GM18867 (cell line): ENCODE measurements at regions not wholly inside any gene's neighbourhood (a gene's known extent, or its start where the extent isn't known, plus 50 kb on each side); places are given as distances from the start of the nearest gene placed in this dataset.

ENCODE experiments used
- ATAC-seq: cut with Tn5 transposase; IDR thresholded peaks from one replicate; pipeline ENCODE4 v1.9.1; 2021; ENCODE audit warnings: mild to moderate bottlenecking, moderate library complexity; ENCODE audit not compliant: unreplicated experiment

DNA sequence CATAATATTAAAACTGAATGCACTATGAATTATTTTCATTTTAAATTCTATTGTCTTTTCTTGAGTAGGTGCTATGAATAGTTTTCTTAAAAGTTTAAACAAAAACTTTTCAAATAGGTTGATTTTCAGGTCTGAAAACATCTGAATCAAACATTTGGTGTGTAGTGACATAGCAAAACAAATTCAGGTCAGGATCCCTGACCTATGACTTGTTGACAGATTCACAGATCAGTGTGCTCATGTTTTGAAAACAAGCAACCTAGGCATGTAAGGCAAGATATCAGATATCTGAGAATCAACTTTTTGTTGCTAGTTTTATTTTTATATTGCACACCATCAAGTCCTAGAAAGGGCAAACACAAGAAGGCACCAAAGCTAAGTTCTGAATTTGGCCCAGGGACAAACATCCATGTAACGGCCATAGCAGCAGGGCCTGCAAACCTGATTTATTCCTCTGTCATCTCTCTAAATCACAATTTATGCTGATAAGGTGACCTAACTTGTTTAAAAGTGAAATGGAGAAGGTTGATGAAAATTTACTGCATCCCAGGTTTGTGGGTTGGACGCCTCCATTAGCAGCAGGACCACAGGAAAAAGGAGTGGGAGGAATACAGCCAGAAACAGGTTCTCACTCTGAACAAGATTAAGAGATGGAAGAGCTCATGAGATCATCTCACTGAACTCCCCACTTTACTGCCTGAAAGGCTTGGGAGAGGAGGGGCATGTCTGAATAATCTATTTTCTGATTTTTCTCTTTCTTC lies 337.7 kb downstream of the KCNRG start:
- ATAC-seq = no peak

DNA sequence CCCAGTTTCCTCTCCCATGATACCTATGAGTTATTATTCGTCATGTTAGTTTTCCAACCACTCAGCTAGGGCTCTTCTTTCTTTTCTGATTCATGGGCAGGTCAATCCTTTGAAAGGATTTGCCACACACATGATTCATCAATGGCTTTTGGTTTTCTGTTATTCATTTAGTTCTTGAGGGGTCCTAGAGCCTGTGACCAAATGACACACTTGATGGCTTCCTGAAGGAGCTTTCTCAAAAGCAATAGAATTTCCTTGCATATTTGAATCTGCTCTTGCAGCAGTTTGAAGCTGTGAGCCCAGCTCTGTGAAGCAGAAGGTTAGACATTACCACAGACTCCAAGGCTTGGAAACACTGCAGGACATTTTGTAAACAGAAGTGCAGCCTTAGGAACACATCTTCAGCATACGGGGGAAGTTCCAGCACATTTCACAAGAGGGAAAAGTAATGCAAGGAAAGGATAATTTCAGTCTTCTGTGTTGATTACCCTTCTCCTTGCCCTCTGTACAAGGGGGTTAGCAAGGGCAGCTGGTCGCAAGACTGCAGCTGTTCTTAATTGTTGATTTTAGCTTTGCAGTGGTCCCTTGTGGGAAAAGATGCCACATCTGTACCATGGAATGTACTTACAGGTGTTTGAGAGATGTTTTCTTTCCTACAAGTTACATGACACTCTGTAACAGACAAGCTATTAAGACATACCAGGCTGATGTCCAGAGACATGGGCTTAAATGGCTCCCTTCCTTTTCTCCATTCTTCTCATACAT lies 338.6 kb downstream of the KCNRG start:
- ATAC-seq = no peak

DNA sequence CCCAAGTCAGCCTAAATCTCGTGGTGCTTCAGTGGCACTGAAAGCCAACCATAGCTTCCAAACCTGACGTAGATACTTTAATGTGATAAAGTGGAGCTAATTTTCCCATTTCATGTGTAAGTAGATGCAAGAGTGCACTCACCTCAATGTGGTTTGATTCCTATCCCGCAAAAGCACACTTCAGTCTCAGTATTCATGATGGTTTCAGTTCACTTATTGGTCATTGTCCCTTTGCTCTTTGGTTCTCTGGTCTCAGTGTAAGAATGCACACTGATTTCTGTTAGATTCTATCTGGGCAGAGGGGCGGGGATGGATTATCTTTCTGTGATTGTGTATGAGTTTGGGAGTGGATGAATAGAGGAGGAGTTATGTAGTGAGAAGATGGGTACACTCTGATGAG lies 340.6 kb downstream of the KCNRG start:
- ATAC-seq = no peak

DNA sequence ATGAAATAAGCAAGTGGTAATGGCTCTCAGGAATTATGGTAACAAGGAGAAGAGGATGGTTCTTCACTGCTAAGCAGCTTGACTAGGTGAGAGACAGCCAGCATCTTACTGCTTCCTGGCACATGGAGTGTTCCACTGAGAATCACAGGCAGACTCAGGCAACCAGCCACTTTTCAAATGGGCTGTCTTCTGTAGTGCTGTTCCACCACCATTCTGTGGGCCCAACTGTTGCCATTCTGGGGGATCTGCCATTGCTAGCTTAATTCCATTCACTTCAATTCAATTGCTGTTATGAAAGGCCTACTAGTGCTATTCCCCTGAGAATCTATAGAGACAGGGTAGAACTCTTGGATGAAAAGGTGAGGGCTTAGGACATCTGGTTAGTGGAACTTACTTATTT lies 341.9 kb downstream of the KCNRG start:
- ATAC-seq = no peak

DNA sequence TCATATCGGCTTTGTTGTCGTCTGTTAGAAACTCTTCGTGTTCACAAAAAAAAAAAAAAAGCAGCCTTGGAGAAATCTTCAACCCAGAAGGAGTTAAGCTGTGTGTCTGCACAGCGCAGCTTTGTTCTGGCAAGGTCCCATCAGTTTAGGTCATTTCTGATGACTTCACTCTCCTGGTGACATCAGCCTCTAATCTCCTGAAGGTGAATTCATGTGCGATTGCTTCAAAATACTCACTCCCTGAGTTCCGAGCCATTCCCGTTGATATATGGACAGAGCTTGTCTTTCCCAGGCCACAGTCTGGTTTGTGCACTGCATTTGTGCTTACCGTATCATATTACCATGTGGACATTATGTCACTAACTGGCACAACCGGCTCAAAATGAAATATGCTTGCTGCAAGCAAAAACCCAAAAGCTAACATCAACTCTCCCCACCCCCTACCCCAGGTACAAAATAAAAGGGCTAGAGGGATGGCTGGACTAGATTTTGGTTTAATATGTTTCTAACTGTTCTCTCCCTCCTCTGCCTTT lies 342.4 kb downstream of the KCNRG start:
- no peak for ATAC-seq

DNA sequence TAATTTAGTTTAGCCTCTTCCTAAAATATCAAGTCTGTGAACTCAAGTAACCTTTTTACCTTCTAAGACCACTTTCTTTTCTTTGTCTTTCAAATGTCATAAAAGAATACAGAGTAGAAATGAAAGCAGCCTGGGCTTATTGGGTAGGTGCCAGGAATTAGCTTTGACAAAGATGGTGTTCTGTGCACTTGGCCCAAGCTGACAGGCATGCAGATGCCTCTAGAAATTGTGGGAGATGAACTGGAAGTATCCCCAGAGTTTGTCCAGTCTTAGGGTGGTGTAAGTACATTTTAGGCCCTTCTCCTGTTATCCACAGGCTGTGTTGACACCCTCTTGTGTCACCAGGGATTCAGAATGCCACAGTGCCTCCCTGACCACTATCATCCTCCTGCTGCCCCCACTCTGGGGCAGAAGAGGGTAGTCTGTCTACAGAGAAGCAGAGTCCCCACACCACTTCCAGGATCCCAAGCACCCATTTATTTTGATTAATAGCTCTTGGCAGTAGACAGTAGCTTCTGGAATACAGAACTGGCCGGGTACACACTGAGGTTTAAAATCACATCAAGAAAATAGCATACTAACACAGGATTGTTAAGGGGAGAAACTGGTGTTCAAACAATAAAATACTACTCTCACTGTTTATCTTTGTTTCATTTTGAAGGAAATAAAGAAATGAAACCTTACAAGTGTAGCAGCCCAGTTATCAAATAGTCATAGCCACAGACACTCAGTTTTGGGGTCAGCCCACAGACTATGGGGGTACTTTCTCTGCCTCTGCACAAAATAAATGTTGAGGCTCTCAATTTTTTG lies 343.2 kb downstream of the KCNRG start:
- ATAC-seq = no peak

DNA sequence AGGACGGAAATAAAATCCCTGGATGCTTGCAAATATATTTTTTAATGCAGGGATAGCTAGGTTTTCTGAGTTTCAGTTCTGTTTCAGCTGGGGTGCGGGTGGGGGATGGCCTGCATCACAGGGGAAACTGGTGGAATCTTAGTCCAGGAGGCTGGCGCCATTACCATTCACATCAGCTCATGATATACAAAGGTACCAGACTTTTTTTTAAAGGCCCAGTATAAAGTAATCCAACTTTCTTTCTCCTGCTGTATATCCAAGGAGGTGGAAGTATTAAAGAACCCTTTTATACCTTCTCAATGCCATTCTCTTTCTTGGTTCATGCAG lies 343.8 kb downstream of the KCNRG start:
- no peak for ATAC-seq

DNA sequence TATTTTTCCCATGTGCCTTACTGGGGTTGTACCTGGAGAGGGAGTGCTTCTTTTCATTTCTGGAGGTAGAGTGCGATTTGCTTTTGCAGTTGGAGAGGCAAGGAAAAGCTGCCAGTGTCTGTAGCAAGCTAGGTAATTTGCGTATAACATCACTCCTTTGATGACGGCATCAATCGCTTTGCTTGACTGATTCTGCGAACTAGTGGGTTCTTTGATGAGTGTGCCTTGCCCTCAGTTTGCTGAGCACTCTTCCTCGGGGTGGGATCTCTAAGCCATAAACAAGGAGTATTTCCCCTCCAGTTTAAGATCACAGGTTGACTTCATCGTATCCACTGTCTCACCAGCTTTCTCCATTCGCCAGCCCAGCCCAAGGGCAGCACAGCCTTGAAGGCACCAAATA lies 344.5 kb downstream of the KCNRG start:
- ATAC-seq = no peak

DNA sequence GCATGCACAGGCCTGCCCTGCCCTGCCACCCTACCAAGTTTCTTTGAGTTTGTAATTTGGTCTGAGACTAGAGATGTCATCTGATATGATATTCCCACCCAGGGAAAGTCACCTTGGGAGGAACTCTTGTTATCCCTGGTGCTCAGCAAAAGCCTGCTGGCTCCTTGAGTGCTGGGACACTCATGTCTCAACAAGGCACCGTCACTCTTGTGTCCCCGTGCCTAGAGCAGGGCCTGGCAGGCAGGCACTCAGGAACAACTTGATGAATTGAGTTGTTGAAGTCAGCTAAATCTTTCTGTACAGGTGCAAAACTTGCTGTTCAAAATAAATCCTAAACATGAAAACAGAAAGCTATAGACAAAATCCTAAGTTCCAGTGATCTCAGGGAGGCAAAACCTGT lies 345.4 kb downstream of the KCNRG start:
- no peak for ATAC-seq

DNA sequence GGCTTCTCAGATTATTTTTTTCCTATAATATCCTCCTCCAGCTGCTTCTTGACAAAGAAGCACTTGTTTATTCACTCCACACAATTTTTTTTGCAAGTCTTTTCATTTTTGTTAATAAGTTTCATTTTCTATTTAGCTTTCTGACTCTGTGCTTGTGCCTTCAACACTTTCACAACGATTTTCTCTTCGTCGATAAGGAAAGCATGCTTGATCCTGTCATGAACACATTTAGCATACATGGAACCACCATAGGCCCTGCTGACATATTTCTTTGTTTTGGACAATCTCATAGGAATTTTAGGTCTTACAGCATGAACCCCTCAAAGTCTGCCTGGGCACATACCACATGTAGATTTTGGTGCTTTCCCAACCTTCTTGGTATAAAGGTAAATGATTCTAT lies 346.0 kb downstream of the KCNRG start:
- no peak for ATAC-seq

DNA sequence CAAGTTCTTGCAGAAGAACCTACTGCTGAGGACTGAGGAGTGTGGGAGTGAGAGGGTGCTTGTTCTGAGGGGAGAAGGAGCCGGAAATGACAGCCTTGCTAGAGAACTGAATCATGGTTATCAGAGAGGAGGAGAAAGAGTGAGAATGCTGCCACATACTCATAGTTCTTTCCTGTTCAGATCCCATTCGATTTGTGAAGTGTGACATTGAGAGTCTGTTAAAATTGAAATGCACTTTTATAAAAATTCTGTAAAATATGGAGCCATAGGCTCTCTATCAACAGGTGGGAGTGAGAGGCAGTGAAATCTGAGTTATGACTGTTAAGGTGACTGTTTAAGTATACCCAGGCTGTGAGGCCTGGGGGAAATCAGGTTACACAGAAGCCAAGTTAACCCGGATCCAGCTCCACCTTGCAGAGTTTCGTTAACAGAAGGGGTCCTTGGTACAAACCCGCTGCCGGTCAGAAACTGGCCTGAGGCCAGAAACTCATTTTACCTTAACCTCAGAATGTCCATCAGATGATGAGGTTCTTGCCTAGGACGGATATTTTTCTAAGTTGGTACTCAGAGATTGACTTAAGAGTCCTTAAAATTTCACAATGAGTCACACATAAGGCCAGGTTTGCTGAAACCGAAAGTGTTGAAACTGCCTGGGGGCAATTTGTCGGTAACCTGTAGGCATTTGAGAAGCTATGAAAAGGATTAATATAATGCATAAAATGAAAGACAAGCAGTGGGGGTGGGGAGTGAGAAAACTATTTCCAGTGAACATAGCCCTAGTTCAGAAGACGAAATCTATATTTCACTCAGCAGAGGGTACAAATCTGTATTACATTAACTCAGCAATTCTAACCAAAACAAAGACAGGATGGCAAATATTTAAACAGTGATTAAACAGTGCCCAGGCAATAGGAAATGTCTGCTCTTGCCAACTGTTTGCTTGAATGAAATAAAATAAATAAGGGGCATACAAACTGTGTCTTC lies 350.5 kb downstream of the KCNRG start:
- ATAC-seq = peak; percentile 54

DNA sequence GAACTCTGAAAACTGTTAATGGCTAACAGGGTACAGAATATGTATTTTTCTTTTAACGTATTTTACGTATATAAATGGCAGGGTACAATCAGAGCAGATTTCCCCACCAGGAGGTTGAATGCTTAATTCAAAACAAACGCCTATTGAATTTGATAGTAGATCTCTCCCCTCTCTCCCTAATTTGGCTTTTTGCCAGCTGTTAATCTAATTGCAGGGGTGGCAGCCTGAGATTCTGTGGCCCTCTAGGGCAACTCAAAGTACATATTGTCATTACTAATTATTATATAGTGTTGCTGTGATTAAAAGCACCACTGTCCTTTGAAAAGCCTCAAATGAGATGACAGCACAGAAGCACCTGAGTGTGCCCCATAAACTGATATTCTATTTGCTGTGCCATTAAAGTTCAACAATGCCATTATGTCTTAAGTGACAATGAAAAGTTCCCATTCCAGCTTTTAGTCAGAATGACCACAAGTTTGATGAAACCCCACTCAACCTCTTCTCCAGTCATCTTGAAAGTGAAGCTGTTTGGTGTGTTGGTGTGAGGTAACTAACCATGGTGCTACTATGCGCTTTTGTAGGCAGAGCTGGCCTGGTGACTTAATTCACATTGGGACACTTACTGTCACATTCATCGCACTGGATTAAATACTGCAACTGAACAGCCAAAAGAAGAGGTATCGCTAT lies 351.4 kb downstream of the KCNRG start:
- ATAC-seq = peak; percentile 67

DNA sequence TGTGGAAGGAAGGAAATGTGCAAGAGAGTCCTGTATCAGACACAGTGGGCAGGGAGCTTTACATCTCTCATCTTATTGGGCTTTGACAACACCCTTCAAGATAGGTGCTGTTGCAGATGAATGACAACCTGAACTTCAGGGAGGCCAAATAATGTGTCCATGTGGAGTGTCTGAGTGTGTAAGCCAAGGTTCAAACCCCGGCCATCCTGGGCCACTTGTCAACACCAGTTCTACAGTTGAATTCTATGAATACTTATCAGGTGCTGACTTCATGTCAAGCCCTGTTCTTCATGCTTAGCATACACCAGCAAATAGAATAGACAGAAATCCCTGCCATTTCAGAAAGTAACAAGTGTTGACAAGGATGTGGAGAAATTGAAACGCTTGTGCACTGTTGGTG lies 354.4 kb downstream of the KCNRG start:
- ATAC-seq = no peak

DNA sequence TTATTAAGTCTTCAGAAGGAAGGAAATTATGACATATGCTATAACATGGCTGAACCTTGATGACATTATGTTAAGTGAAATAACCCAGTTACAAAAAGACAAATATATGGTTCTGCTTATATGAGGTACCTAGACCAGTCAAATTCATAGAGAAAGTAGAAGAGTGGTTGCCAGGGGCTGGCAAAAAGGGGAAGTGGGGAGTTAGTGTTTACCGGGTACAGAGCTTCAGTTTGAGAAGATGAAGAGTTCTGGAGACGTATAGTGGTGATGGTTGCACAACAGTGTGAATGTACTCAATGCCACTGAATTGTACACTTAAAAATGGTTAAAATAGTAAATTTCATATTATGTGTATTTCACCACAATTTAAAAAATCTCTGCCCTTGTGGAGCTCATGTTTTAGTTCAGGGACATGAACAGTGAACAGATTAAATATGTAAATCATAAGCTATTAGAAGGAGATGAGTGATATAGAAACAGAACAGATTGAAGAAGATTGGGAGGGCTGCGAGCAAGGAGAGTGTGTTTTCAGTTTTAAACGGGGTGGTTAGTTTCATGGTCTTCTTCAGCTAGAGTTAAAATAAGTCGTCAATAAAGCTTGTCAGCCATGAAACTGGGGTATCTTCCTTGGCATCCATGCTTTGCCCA lies 355.2 kb downstream of the KCNRG start:
- ATAC-seq = peak; percentile 69

DNA sequence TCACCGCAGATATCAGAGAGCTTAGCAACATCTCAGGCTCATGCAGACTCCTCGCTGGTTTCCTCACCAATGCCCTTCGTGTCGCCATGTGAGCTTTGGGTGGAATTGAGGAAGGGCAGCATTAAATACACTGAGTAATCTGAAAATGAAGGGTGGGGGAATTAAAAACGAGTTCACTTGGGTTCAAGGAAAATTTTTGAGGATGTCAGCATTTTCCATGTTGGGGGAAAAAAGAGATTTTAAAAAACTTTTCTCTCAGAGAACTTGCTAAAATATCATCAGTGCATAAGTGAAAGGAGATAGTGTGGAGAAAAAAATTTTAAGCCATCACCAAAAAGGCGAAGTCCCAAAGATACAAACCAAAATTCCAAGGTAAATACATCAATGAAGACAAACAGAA lies 359.3 kb downstream of the KCNRG start:
- no peak for ATAC-seq

DNA sequence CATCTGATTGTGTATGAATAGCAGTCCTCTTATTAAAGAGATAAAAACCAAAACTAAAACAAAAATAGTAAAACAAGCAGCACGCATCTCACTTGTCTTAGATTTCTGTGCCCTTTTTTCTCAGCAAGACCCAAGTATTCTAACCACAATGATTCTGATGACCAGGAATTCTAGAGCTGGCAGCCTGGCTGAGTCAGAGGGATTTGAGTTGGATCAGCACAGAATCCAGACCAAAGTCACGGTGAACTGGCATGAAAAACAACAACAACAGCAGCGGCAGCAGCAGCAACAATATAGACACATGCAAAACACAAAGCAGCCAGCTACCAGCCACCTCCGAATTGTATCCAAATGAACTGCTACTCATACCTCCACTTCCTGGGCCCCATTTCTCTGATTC lies 360.5 kb downstream of the KCNRG start:
- no peak for ATAC-seq

DNA sequence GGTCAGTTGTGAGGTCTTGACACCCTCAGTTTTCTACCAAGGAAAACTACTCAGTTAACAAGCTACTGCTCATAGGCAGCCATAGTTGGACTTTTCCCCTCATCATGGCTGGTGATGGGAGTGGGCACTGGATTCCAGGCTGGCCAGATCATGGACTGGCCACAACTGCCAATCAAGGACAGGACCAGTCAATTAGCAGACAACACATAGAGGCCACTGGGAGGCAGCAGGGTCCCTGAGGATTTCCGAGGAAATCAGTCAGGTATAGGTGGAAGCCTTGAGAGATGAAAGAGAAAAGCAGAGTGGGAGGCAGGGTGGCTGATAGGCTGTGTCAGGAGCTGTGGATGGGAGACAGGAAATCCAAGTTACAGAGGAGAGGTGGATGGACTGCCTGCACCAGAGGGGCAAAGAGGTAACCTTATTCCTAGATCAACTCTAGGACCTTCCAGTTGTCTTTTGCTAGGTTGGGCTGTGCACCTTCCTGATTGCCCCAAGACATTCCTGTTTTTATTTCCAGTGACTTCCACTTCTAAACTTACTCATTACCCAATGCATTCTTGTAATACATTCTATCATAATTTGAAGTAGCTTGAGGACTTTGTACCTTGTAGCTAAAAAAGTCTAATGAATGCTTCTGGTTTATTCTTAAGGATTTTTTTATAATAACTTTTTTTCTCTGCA lies 361.8 kb downstream of the KCNRG start:
- no peak for ATAC-seq

DNA sequence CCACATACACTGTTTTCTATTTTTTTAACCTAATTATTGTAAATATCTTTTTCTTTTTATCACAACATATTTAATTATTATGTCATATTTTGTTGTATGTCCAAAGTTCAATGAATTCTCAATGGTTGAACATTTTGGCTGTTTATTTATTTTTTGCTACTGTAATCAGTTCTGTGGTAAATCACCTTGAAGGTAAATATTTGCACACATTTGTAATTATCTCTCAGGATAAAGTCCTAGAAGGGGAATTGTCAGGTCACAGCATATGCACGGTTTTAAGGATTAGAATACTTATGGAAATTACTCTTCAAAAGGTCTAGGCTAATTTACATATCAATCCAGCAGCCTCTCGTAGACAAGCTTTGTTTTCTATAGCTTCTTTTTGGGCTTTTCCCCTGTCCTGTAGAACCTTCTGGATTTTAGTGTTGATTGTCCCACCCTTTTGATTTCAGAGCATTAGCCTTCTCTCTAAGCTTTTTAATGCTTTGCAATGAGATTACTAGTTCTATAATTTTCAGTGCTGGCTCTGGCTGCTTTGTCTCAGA lies 362.6 kb downstream of the KCNRG start:
- ATAC-seq = no peak
